NK-92 treated with Interleukin-12 subunit alpha and Interleukin-12 subunit beta, amount 100 ng/mL, for 24 hours (cell line): ENCODE measurements at regions not wholly inside any gene's neighbourhood (a gene's known extent, or its start where the extent isn't known, plus 50 kb on each side); places are given as distances from the start of the nearest gene placed in this dataset.

Source experiments
- DNase-seq: peaks from one replicate; lab custom pipeline; 2025; lab: John Stamatoyannopoulos, UW

GRCh38 chrX:45300638-45301037 lies 100.0 kb upstream of the DIPK2B start:
- no peak for DNase-seq

- no peak for DNase-seq
These were observed 94.7 kb upstream of the DIPK2B start for GRCh38 chrX:45295259-45295986.

- no peak for DNase-seq
These were observed 73.9 kb upstream of the DIPK2B start for GRCh38 chrX:45274576-45274975.

- DNase-seq, result no peak
These were observed 66.3 kb upstream of the DIPK2B start for GRCh38 chrX:45267007-45267406.

GRCh38 chrX:45266456-45266855 lies 65.8 kb upstream of the DIPK2B start:
- no peak for DNase-seq

- no peak for DNase-seq
These were observed 64.2 kb upstream of the DIPK2B start for GRCh38 chrX:45264865-45265264.

GRCh38 chrX:45261471-45261870 lies 60.8 kb upstream of the DIPK2B start:
- no peak for DNase-seq

- no peak for DNase-seq
These were observed 60.3 kb upstream of the DIPK2B start for GRCh38 chrX:45261005-45261404.

- DNase-seq, result no peak
These were observed 58.2 kb upstream of the DIPK2B start for GRCh38 chrX:45258731-45259402.
